Neuronal stem cell (in vitro differentiated cells): ENCODE measurements at regions not wholly inside any gene's neighbourhood (a gene's known extent, or its start where the extent isn't known, plus 50 kb on each side); places are given as distances from the start of the nearest gene placed in this dataset.

Experiments used
- DNase-seq: peaks from one replicate; pipeline ENCODE4 v3.0.0-alpha.2; 2013; ENCODE audit warnings: low spot score
- H2AFZ ChIP-seq: one replicate; pipeline ENCODE4 v1.6.1; 2013; ENCODE audit warnings: mild to moderate bottlenecking, low read length, inconsistent platforms
- H2AK5ac ChIP-seq: 2 replicates; pipeline ENCODE4 v1.6.1; 2013; ENCODE audit warnings: low read depth, mild to moderate bottlenecking, inconsistent platforms, low read length, moderate library complexity, mixed read lengths
- H2BK120ac ChIP-seq: 2 replicates; pipeline ENCODE4 v1.6.1; 2013; ENCODE audit warnings: low read depth, mild to moderate bottlenecking, inconsistent platforms, low read length, moderate library complexity, mixed read lengths
- H2BK12ac ChIP-seq: one replicate; pipeline ENCODE4 v1.6.1; 2013; ENCODE audit warnings: low read length, inconsistent platforms
- H2BK15ac ChIP-seq: 2 replicates; pipeline ENCODE4 v1.6.1; 2013; ENCODE audit warnings: mild to moderate bottlenecking, low read length, inconsistent platforms, mixed read lengths
- H2BK5ac ChIP-seq: one replicate; pipeline ENCODE4 v1.6.1; 2013; ENCODE audit warnings: inconsistent platforms, mild to moderate bottlenecking, low read length, moderate library complexity
- H3K14ac ChIP-seq: one replicate; pipeline ENCODE4 v1.6.1; 2013; ENCODE audit warnings: low read length, inconsistent platforms
- H3K18ac ChIP-seq: 2 replicates; pipeline ENCODE4 v1.6.1; 2013; ENCODE audit warnings: low read length, inconsistent platforms
- H3K23ac ChIP-seq: 2 replicates; pipeline ENCODE4 v1.6.1; 2013; ENCODE audit warnings: low read depth, mild to moderate bottlenecking, mixed read lengths, low read length, inconsistent platforms; ENCODE audit not compliant: poor library complexity
- H3K27ac ChIP-seq: replicated peaks from 3 replicates; pipeline ENCODE4 v1.5.1; 2013; ENCODE audit warnings: low read length, inconsistent platforms
- H3K27me3 ChIP-seq, 3 experiments: 2 replicates each; pipeline ENCODE4 v1.6.1; 2013; ENCODE audit warnings: low read length in 3 of 3, mild to moderate bottlenecking in 2 of 3, inconsistent platforms in 1 of 3, low read depth in 1 of 3, mixed read lengths in 1 of 3, moderate library complexity in 1 of 3; ENCODE audit not compliant: control insufficient read depth in 3 of 3, insufficient read depth in 3 of 3
- H3K36me3 ChIP-seq, 2 donors: replicated peaks in 1 of 2; 2 replicates each; pipeline ENCODE4 v1.6.1; 2013; ENCODE audit warnings: low read length in 2 of 2; ENCODE audit not compliant: control insufficient read depth in 2 of 2, insufficient read depth in 2 of 2
- H3K4ac ChIP-seq: 2 replicates; pipeline ENCODE4 v1.6.1; 2013; ENCODE audit warnings: inconsistent platforms, mild to moderate bottlenecking, low read length, moderate library complexity
- H3K4me1 ChIP-seq, 2 donors: 1 replicate in 1 of 2; 2 replicates in 1 of 2; pipeline ENCODE4 v1.6.1; 2013; ENCODE audit warnings: low read length in 2 of 2, low read depth in 1 of 2; ENCODE audit not compliant: control insufficient read depth in 2 of 2, insufficient read depth in 1 of 2
- H3K4me2 ChIP-seq: one replicate; pipeline ENCODE4 v1.6.1; 2013; ENCODE audit warnings: mild to moderate bottlenecking, low read length, inconsistent platforms; ENCODE audit not compliant: insufficient read depth, poor library complexity, severe bottlenecking
- H3K4me3 ChIP-seq, 2 donors: 2 replicates each; pipeline ENCODE4 v1.5.1; 2013; ENCODE audit warnings: low read length in 2 of 2, mild to moderate bottlenecking in 2 of 2, inconsistent platforms in 1 of 2, moderate library complexity in 1 of 2
- H3K79me1 ChIP-seq: one replicate; pipeline ENCODE4 v1.6.1; 2013; ENCODE audit warnings: low read depth, mild to moderate bottlenecking, inconsistent platforms, low read length, moderate library complexity
- H3K9ac ChIP-seq: one replicate; pipeline ENCODE4 v1.6.1; 2013; ENCODE audit warnings: mild to moderate bottlenecking, low read depth, low read length, inconsistent platforms; ENCODE audit not compliant: poor library complexity
- H3K9me3 ChIP-seq, 2 donors: replicated peaks in 1 of 2; 2 replicates each; pipeline versions ENCODE3 to v1.6.1; 2013; ENCODE audit warnings: low read length in 2 of 2, mild to moderate bottlenecking in 2 of 2, inconsistent platforms in 1 of 2, low read depth in 1 of 2, mixed read lengths in 1 of 2, moderate library complexity in 1 of 2; ENCODE audit not compliant: control insufficient read depth in 2 of 2, insufficient read depth in 1 of 2
- H4K8ac ChIP-seq: one replicate; pipeline ENCODE4 v1.6.1; 2013; ENCODE audit warnings: low read depth, mild to moderate bottlenecking, inconsistent platforms, low read length, moderate library complexity
- H4K91ac ChIP-seq: one replicate; pipeline ENCODE4 v1.6.1; 2013; ENCODE audit warnings: low read length, low read depth, mild to moderate bottlenecking, inconsistent platforms; ENCODE audit not compliant: poor library complexity
- WGBS, 2 donors: extraction: QIAGEN DNeasy Blood & Tissue Kit; methylation state at CpG; one replicate each; pipeline ENCODE4 v1.1.7; 2013; ENCODE audit warnings: missing lambda C conversion rate in 2 of 2, mixed read lengths in 1 of 2; ENCODE audit not compliant: insufficient read length in 2 of 2, insufficient replicate concordance in 1 of 2; ENCODE audit errors: extremely low coverage in 2 of 2; 5-methylcytosine and 5-hydroxymethylcytosine counted together

- no CpG with 5 or more reads among the region's 3 CpGs for WGBS, 2 donors
- no peak overlapping the region for H3K23ac ChIP-seq
- no peak for DNase-seq
Measured at GRCh38 chr9:71322311-71322710, 200.9 kb upstream of the TRPM3 start.

GRCh38 chr9:71308454-71308853 is 187.0 kb upstream of the TRPM3 start:
- no peaks in the 10 kb centered on the region for H3K27me3 ChIP-seq
- no peak overlapping the region for H2AFZ ChIP-seq
- no peak overlapping the region for H3K4ac ChIP-seq
- H3K9me3 ChIP-seq: peaks cover 0 to 8% of the 10 kb centered on the region in 2 donors
- no peak overlapping the region for H3K18ac ChIP-seq
- DNase-seq: no peak
- no peaks in the 10 kb centered on the region for H3K79me1 ChIP-seq
- no peak overlapping the region for H2BK120ac ChIP-seq
- no peak overlapping the region for H3K9ac ChIP-seq
- no peak overlapping the region for H2BK12ac ChIP-seq
- no peak overlapping the region for H2AK5ac ChIP-seq
- no peaks in the 10 kb centered on the region for H3K36me3 ChIP-seq
- no peak overlapping the region for H3K23ac ChIP-seq
- peaks cover 0 to 2% of the 10 kb centered on the region in 2 donors for H3K4me1 ChIP-seq
- no peak overlapping the region for H2BK5ac ChIP-seq
- H3K27ac ChIP-seq: no peak overlapping the region
- no peak overlapping the region for H4K91ac ChIP-seq
- H3K4me3 ChIP-seq: no peak overlapping the region
- no CpG with 5 or more reads among the region's 1 CpG for WGBS, 2 donors
- no peak overlapping the region for H3K4me2 ChIP-seq
- H3K14ac ChIP-seq: no peak overlapping the region
- H4K8ac ChIP-seq: no peak overlapping the region
- H2BK15ac ChIP-seq: no peak overlapping the region

More at GRCh38 chr9:71322311-71322710, 200.9 kb upstream of the TRPM3 start:
- Histone ChIP-seq H3K9me3 (no peaks in the 10 kb centered on the region), H2AFZ (no peak overlapping the region), H3K4me1 (no peaks in the 10 kb centered on the region), H3K9ac (no peak overlapping the region), H2AK5ac (no peak overlapping the region), H3K4ac (no peak overlapping the region), H3K27ac (no peak overlapping the region), H3K4me3 (no peak overlapping the region), H2BK12ac (no peak overlapping the region), H3K36me3 (no peaks in the 10 kb centered on the region), H3K27me3 (no peaks in the 10 kb centered on the region), H2BK15ac (no peak overlapping the region), H3K18ac (no peak overlapping the region), H3K79me1 (no peaks in the 10 kb centered on the region), H2BK120ac (no peak overlapping the region), H3K14ac (no peak overlapping the region), H4K8ac (no peak overlapping the region), H2BK5ac (no peak overlapping the region), H4K91ac (no peak overlapping the region), H3K4me2 (no peak overlapping the region)

- Histone ChIP-seq H4K91ac (no peak overlapping the region), H4K8ac (no peak overlapping the region), H3K9me3 (no peaks in the 10 kb centered on the region), H2BK12ac (no peak overlapping the region), H2AFZ (no peak overlapping the region), H3K14ac (no peak overlapping the region), H3K36me3 (no peaks in the 10 kb centered on the region), H3K27ac (no peak overlapping the region), H3K4me1 (peaks cover 0 to 2% of the 10 kb centered on the region in 2 donors), H3K23ac (no peak overlapping the region), H2AK5ac (no peak overlapping the region), H2BK120ac (no peak overlapping the region), H3K4ac (no peak overlapping the region), H3K4me3 (no peak overlapping the region), H2BK15ac (no peak overlapping the region), H2BK5ac (no peak overlapping the region), H3K4me2 (no peak overlapping the region), H3K79me1 (no peaks in the 10 kb centered on the region), H3K9ac (no peak overlapping the region), H3K27me3 (no peaks in the 10 kb centered on the region), H3K18ac (no peak overlapping the region)
- DNase-seq: no peak
- WGBS, 2 donors: no CpG with 5 or more reads among the region's 3 CpGs
Measured at GRCh38 chr9:71306134-71306533, 184.7 kb upstream of the TRPM3 start.

GRCh38 chr9:71303351-71303750 is 181.9 kb upstream of the TRPM3 start:
- Histone ChIP-seq H3K79me1 (no peaks in the 10 kb centered on the region), H2AK5ac (no peak overlapping the region), H3K4me1 (peaks cover 0 to 2% of the 10 kb centered on the region in 2 donors), H3K4me2 (no peak overlapping the region), H4K91ac (no peak overlapping the region), H2AFZ (no peak overlapping the region), H2BK15ac (no peak overlapping the region), H3K4me3 (no peak overlapping the region), H4K8ac (no peak overlapping the region), H3K4ac (no peak overlapping the region), H3K27ac (no peak overlapping the region), H3K23ac (no peak overlapping the region), H3K14ac (no peak overlapping the region), H3K9me3 (no peaks in the 10 kb centered on the region), H3K18ac (no peak overlapping the region), H2BK120ac (no peak overlapping the region), H3K9ac (no peak overlapping the region), H2BK12ac (no peak overlapping the region), H2BK5ac (no peak overlapping the region), H3K36me3 (no peaks in the 10 kb centered on the region), H3K27me3 (no peaks in the 10 kb centered on the region)
- no CpG with 5 or more reads among the region's 1 CpG for WGBS, 2 donors
- DNase-seq: no peak
